GM19455 (cell line): ENCODE measurements at regions not wholly inside any gene's neighbourhood (a gene's known extent, or its start where the extent isn't known, plus 50 kb on each side); places are given as distances from the start of the nearest gene placed in this dataset.
"Not testable (repeated sequence)": the region's sequence is repeated elsewhere in the genome, so short reads cannot be mapped to it uniquely, and the experiment has no call there.

Source experiments
- ATAC-seq: cut with Tn5 transposase; IDR thresholded peaks from one replicate; pipeline ENCODE4 v1.9.1; 2021; ENCODE audit not compliant: unreplicated experiment

GRCh38 chr3:144566320-144566719 lies 594.7 kb downstream of the DIPK2A start:
- no peak for ATAC-seq

- ATAC-seq: no peak
Observed at GRCh38 chr3:144569651-144570050, 598.0 kb downstream of the DIPK2A start.

- ATAC-seq: no peak
Observed at GRCh38 chr3:144583871-144584270, 612.2 kb downstream of the DIPK2A start.

- ATAC-seq: no peak
Observed at GRCh38 chr3:144585408-144585807, 613.8 kb downstream of the DIPK2A start.

- no peak for ATAC-seq
Observed at GRCh38 chr3:144585953-144586352, 614.3 kb downstream of the DIPK2A start.

- no peak for ATAC-seq
Observed at GRCh38 chr3:144586382-144586781, 614.8 kb downstream of the DIPK2A start.

- ATAC-seq: no peak
Observed at GRCh38 chr3:144590854-144591253, 619.2 kb downstream of the DIPK2A start.

GRCh38 chr3:144593881-144594280 lies 622.3 kb downstream of the DIPK2A start:
- ATAC-seq: no peak

GRCh38 chr3:144620236-144620635 lies 648.6 kb downstream of the DIPK2A start:
- not testable (repeated sequence) for ATAC-seq

- ATAC-seq: no peak
Observed at GRCh38 chr3:144622845-144623244, 651.2 kb downstream of the DIPK2A start.

- ATAC-seq: no peak
Observed at GRCh38 chr3:144624656-144625055, 653.0 kb downstream of the DIPK2A start.

- ATAC-seq: no peak
Observed at GRCh38 chr3:144626835-144627234, 655.2 kb downstream of the DIPK2A start.

GRCh38 chr3:144629381-144629780 lies 657.8 kb downstream of the DIPK2A start:
- no peak for ATAC-seq

- no peak for ATAC-seq
Observed at GRCh38 chr3:144636833-144637232, 665.2 kb downstream of the DIPK2A start.

- no peak for ATAC-seq
Observed at GRCh38 chr3:144638009-144638408, 666.4 kb downstream of the DIPK2A start.

GRCh38 chr3:144643771-144644198 lies 672.2 kb downstream of the DIPK2A start:
- no peak for ATAC-seq

GRCh38 chr3:144645300-144645699 lies 673.7 kb downstream of the DIPK2A start:
- ATAC-seq: no peak

GRCh38 chr3:144650380-144650779 lies 678.8 kb downstream of the DIPK2A start:
- ATAC-seq: no peak

GRCh38 chr3:144652573-144652972 lies 681.0 kb downstream of the DIPK2A start:
- no peak for ATAC-seq

- no peak for ATAC-seq
Observed at GRCh38 chr3:144655423-144655822, 683.8 kb downstream of the DIPK2A start.

- no peak for ATAC-seq
Observed at GRCh38 chr3:144660186-144660585, 688.6 kb downstream of the DIPK2A start.

GRCh38 chr3:144662729-144663128 lies 691.1 kb downstream of the DIPK2A start:
- no peak for ATAC-seq
